GM23338 (cell line): ENCODE measurements at regions not wholly inside any gene's neighbourhood (a gene's known extent, or its start where the extent isn't known, plus 50 kb on each side); places are given as distances from the start of the nearest gene placed in this dataset.
A peak's percentile ranks its signal among the peaks of the same experiment; 100 is the strongest.

ENCODE experiments used
- ATAC-seq: fragments of 200-7000 bp; cut with Tn5 transposase; 3 replicates; pipeline ENCODE4 v1.9.1; 2020
- DNase-seq: peaks from one replicate; pipeline ENCODE4 v3.0.0-alpha.2; 2015; ENCODE audit warnings: low spot score
- H2AFZ ChIP-seq: fragments of 200-600 bp; sonication (generic); 2 replicates; pipeline ENCODE4 v1.8.0; 2016; ENCODE audit warnings: antibody characterized with exemption, mild to moderate bottlenecking, moderate library complexity
- H3F3A ChIP-seq: fragments of 200-600 bp; sonication (generic); replicated peaks from 2 replicates; pipeline ENCODE4 v1.8.0; 2017; ENCODE audit warnings: antibody characterized with exemption, mixed run types, low read depth
- H3K27ac ChIP-seq: fragments of 200-600 bp; sonication (generic); 2 replicates; pipeline ENCODE4 v1.6.1; 2016; ENCODE audit warnings: low read depth
- H3K27me3 ChIP-seq: fragments of 200-600 bp; sonication (generic); 2 replicates; pipeline ENCODE4 v1.8.0; 2016; ENCODE audit warnings: mild to moderate bottlenecking, mixed run types, moderate library complexity; ENCODE audit not compliant: insufficient read depth
- H3K36me3 ChIP-seq: fragments of 200-600 bp; sonication (generic); 2 replicates; pipeline ENCODE4 v1.8.0; 2016; ENCODE audit warnings: mild to moderate bottlenecking; ENCODE audit not compliant: insufficient read depth
- H3K4me1 ChIP-seq: fragments of 200-600 bp; sonication (generic); 2 replicates; pipeline ENCODE4 v1.8.0; 2016; ENCODE audit warnings: mild to moderate bottlenecking, moderate library complexity; ENCODE audit not compliant: insufficient read depth
- H3K4me2 ChIP-seq: fragments of 200-600 bp; sonication (generic); 2 replicates; pipeline ENCODE4 v1.7.1; 2017; ENCODE audit warnings: mixed run types
- H3K4me3 ChIP-seq: fragments of 200-600 bp; sonication (generic); 2 replicates; pipeline ENCODE4 v1.6.1; 2016; ENCODE audit warnings: mixed run types
- H3K79me2 ChIP-seq: fragments of 200-600 bp; sonication (generic); replicated peaks from 2 replicates; pipeline ENCODE4 v1.8.0; 2017; ENCODE audit warnings: mild to moderate bottlenecking; ENCODE audit not compliant: insufficient read depth
- H3K9me2 ChIP-seq: fragments of 200-600 bp; sonication (generic); 2 replicates; pipeline ENCODE4 v1.8.0; 2017; ENCODE audit not compliant: insufficient read depth
- H4K20me1 ChIP-seq: fragments of 200-600 bp; sonication (generic); replicated peaks from 2 replicates; pipeline ENCODE4 v1.8.0; 2017; ENCODE audit warnings: mild to moderate bottlenecking; ENCODE audit not compliant: insufficient read depth
- H3K27ac Mint-ChIP-seq: 2 replicates; pipeline ENCODE4 v1.8.0; 2020; ENCODE audit warnings: inconsistent platforms, mild to moderate bottlenecking, moderate library complexity, mixed read lengths
- H3K27me3 Mint-ChIP-seq: 3 replicates; pipeline ENCODE4 v1.8.0; 2022; ENCODE audit warnings: low read depth, mild to moderate bottlenecking, moderate library complexity, mixed read lengths, inconsistent platforms; ENCODE audit not compliant: insufficient read depth, poor library complexity
- H3K36me3 Mint-ChIP-seq: 3 replicates; pipeline ENCODE4 v1.8.0; 2021; ENCODE audit warnings: low read depth, mild to moderate bottlenecking, inconsistent platforms, moderate library complexity, mixed read lengths
- H3K4me1 Mint-ChIP-seq: 3 replicates; pipeline ENCODE4 v1.8.0; 2020; ENCODE audit warnings: mild to moderate bottlenecking, inconsistent platforms, mixed read lengths
- H3K4me3 Mint-ChIP-seq: 3 replicates; pipeline ENCODE4 v1.8.0; 2021; ENCODE audit warnings: moderate library complexity, mild to moderate bottlenecking, inconsistent platforms, mixed read lengths
- H3K9me3 Mint-ChIP-seq: 3 replicates; pipeline ENCODE4 v1.8.0; 2020; ENCODE audit warnings: moderate library complexity, mild to moderate bottlenecking, inconsistent platforms, mixed read lengths
- CREB1 ChIP-seq: fragments of 250-450 bp; sonication (Bioruptor Pico); IDR thresholded peaks from 2 replicates; pipeline ENCODE4 v1.5.0; 2020; ENCODE audit warnings: low read depth, mild to moderate bottlenecking, moderate library complexity
- EZH2 ChIP-seq: fragments of 200-600 bp; sonication (generic); IDR thresholded peaks from one replicate; pipeline ENCODE4 v1.8.0; 2017; ENCODE audit warnings: antibody characterized with exemption, mild to moderate bottlenecking, low read depth; ENCODE audit not compliant: unreplicated experiment
- EZH2phosphoT487 ChIP-seq: fragments of 200-600 bp; sonication (generic); IDR thresholded peaks from one replicate; pipeline ENCODE4 v1.8.1; 2018; ENCODE audit warnings: antibody characterized with exemption; ENCODE audit not compliant: unreplicated experiment
- POLR2AphosphoS5 ChIP-seq: IDR thresholded peaks from 2 replicates; pipeline ENCODE4 v1.6.1; 2016; ENCODE audit warnings: antibody characterized with exemption, low read depth
- STAT1 ChIP-seq: IDR thresholded peaks from one replicate; pipeline ENCODE4 v1.6.1; 2016; ENCODE audit warnings: antibody characterized with exemption; ENCODE audit not compliant: unreplicated experiment
- ZNF114 ChIP-seq: fragments of 250-450 bp; sonication (Bioruptor Pico); IDR thresholded peaks from 2 replicates; pipeline ENCODE4 v1.5.0; 2020; ENCODE audit warnings: mild to moderate bottlenecking, moderate library complexity
- ZNF331 ChIP-seq: fragments of 250-450 bp; sonication (Bioruptor Pico); IDR thresholded peaks from 2 replicates; pipeline ENCODE4 v1.5.0; 2020; ENCODE audit warnings: low read depth, mild to moderate bottlenecking, moderate library complexity
- ZNF462 ChIP-seq: fragments of 250-450 bp; sonication (Bioruptor Pico); IDR thresholded peaks from 2 replicates; pipeline ENCODE4 v1.5.0; 2020; ENCODE audit warnings: mild to moderate bottlenecking, moderate library complexity
- TF ChIP-seq, protein P1 (sequence below), 2 experiments: fragments of 200-600 bp in 1 of 2; sonication (generic) in 1 of 2; conservative IDR thresholded peaks; 2 replicates each; pipeline versions ENCODE4 v1.5.1 to v1.6.1; 2016 to 2017; ENCODE audit warnings: antibody characterized with exemption in 2 of 2, low read depth in 2 of 2, mild to moderate bottlenecking in 2 of 2, moderate library complexity in 1 of 2
- TF ChIP-seq, protein P2 (sequence below): IDR thresholded peaks from one replicate; pipeline ENCODE4 v1.6.1; 2018; ENCODE audit warnings: antibody characterized with exemption; ENCODE audit not compliant: unreplicated experiment

DNA sequence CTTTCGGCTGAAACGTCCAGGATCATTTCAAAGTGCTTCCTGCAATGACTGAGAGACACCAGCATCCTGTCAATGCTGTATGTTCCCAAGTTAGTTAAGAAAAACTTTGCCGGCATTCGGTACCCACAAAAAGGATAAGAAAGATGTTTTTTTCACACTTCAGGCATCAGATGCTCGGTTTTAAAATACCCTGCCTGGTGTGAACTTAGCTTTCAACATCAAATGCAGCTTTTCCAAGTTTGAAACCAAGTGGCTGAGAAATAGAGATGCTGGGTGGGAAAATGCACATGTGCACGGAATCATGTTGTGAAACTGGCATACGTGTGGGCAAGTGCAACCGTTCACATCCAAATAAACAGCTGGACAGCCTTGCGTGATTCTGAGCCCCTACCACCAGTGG lies 254.9 kb upstream of the IGF1R start (continued):
- no peak for TF ChIP-seq ZNF462 (CRISPR knock-in tag)
- TF ChIP-seq STAT1: no peak
- no peak for TF ChIP-seq POLR2AphosphoS5
- TF ChIP-seq EZH2: no peak
- TF ChIP-seq EZH2phosphoT487: no peak

DNA sequence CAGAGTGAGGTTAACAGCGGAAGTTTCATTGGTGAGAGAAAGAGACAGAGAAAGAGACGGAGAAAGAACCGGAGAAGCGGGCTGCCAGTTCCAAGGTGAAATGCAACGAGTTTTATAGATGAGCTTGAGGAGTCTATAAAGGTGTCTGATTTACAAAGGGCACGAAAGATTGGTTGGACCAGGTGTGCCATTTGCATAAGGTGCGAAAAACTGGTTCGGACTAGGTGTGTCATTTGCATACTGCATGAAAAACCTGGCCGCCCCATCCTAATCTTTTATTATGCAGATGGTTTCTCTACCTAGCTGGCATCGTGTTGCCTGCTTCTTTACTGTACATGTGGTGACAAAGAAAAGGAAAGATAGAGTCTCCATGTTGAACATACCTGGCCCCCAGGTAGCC lies 253.8 kb upstream of the IGF1R start:
- Histone ChIP-seq H3K27ac (no peak overlapping the region), H3K4me2 (0 out of 2 replicates have a peak overlapping the region, but pooled peaks have one; percentile 11), H3K36me3 (no peaks in the 10 kb centered on the region), H3K9me2 (no peaks in the 10 kb centered on the region; the same call in 1 of the 2 replicates), H3K4me1 (peaks cover 17% of the 10 kb centered on the region), H4K20me1 (no peaks in the 10 kb centered on the region), H2AFZ (peak overlapping the region; percentile 1; the same call in 1 of the 2 replicates), H3K79me2 (no peaks in the 10 kb centered on the region), H3F3A (no peaks in the 10 kb centered on the region), H3K4me3 (no peak overlapping the region), H3K27me3 (no peaks in the 10 kb centered on the region)
- Mint-ChIP-seq H3K4me3 (no peak overlapping the region; the same call in 2 of the 3 replicates), H3K27me3 (peaks cover 6% of the 10 kb centered on the region), H3K27ac (peak overlapping the region; percentile 80; the same call in 1 of the 2 replicates), H3K36me3 (no peaks in the 10 kb centered on the region), H3K4me1 (peaks cover 29% of the 10 kb centered on the region), H3K9me3 (no peaks in the 10 kb centered on the region)
- DNase-seq (peak; percentile 32), ATAC-seq (peak; percentile 39; the same call in 2 of the 3 replicates)
- TF ChIP-seq EZH2 (no peak), EZH2phosphoT487 (no peak), ZNF114 (CRISPR knock-in tag) (no peak), CREB1 (CRISPR knock-in tag) (no peak), ZNF331 (no peak), STAT1 (no peak)
- TF ChIP-seq, protein P1, sequence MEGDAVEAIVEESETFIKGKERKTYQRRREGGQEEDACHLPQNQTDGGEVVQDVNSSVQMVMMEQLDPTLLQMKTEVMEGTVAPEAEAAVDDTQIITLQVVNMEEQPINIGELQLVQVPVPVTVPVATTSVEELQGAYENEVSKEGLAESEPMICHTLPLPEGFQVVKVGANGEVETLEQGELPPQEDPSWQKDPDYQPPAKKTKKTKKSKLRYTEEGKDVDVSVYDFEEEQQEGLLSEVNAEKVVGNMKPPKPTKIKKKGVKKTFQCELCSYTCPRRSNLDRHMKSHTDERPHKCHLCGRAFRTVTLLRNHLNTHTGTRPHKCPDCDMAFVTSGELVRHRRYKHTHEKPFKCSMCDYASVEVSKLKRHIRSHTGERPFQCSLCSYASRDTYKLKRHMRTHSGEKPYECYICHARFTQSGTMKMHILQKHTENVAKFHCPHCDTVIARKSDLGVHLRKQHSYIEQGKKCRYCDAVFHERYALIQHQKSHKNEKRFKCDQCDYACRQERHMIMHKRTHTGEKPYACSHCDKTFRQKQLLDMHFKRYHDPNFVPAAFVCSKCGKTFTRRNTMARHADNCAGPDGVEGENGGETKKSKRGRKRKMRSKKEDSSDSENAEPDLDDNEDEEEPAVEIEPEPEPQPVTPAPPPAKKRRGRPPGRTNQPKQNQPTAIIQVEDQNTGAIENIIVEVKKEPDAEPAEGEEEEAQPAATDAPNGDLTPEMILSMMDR (conservative IDR thresholded peaks at IDR 0.05; ENCODE audit: low read depth in 2 of 2): no peak
- TF ChIP-seq, protein P2, sequence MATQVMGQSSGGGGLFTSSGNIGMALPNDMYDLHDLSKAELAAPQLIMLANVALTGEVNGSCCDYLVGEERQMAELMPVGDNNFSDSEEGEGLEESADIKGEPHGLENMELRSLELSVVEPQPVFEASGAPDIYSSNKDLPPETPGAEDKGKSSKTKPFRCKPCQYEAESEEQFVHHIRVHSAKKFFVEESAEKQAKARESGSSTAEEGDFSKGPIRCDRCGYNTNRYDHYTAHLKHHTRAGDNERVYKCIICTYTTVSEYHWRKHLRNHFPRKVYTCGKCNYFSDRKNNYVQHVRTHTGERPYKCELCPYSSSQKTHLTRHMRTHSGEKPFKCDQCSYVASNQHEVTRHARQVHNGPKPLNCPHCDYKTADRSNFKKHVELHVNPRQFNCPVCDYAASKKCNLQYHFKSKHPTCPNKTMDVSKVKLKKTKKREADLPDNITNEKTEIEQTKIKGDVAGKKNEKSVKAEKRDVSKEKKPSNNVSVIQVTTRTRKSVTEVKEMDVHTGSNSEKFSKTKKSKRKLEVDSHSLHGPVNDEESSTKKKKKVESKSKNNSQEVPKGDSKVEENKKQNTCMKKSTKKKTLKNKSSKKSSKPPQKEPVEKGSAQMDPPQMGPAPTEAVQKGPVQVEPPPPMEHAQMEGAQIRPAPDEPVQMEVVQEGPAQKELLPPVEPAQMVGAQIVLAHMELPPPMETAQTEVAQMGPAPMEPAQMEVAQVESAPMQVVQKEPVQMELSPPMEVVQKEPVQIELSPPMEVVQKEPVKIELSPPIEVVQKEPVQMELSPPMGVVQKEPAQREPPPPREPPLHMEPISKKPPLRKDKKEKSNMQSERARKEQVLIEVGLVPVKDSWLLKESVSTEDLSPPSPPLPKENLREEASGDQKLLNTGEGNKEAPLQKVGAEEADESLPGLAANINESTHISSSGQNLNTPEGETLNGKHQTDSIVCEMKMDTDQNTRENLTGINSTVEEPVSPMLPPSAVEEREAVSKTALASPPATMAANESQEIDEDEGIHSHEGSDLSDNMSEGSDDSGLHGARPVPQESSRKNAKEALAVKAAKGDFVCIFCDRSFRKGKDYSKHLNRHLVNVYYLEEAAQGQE: no peak
